GM23338 (cell line): ENCODE measurements at regions not wholly inside any gene's neighbourhood (a gene's known extent, or its start where the extent isn't known, plus 50 kb on each side); places are given as distances from the start of the nearest gene placed in this dataset.

Experiments
- ATAC-seq: fragments of 200-7000 bp; cut with Tn5 transposase; 3 replicates; pipeline ENCODE4 v1.9.1; 2020
- DNase-seq: peaks from one replicate; pipeline ENCODE4 v3.0.0-alpha.2; 2015; ENCODE audit warnings: low spot score
- H2AFZ ChIP-seq: fragments of 200-600 bp; sonication (generic); 2 replicates; pipeline ENCODE4 v1.8.0; 2016; ENCODE audit warnings: antibody characterized with exemption, mild to moderate bottlenecking, moderate library complexity
- H3F3A ChIP-seq: fragments of 200-600 bp; sonication (generic); replicated peaks from 2 replicates; pipeline ENCODE4 v1.8.0; 2017; ENCODE audit warnings: antibody characterized with exemption, mixed run types, low read depth
- H3K27ac ChIP-seq: fragments of 200-600 bp; sonication (generic); 2 replicates; pipeline ENCODE4 v1.6.1; 2016; ENCODE audit warnings: low read depth
- H3K27me3 ChIP-seq: fragments of 200-600 bp; sonication (generic); 2 replicates; pipeline ENCODE4 v1.8.0; 2016; ENCODE audit warnings: mild to moderate bottlenecking, mixed run types, moderate library complexity; ENCODE audit not compliant: insufficient read depth
- H3K36me3 ChIP-seq: fragments of 200-600 bp; sonication (generic); 2 replicates; pipeline ENCODE4 v1.8.0; 2016; ENCODE audit warnings: mild to moderate bottlenecking; ENCODE audit not compliant: insufficient read depth
- H3K4me1 ChIP-seq: fragments of 200-600 bp; sonication (generic); 2 replicates; pipeline ENCODE4 v1.8.0; 2016; ENCODE audit warnings: mild to moderate bottlenecking, moderate library complexity; ENCODE audit not compliant: insufficient read depth
- H3K4me2 ChIP-seq: fragments of 200-600 bp; sonication (generic); 2 replicates; pipeline ENCODE4 v1.7.1; 2017; ENCODE audit warnings: mixed run types
- H3K4me3 ChIP-seq: fragments of 200-600 bp; sonication (generic); 2 replicates; pipeline ENCODE4 v1.6.1; 2016; ENCODE audit warnings: mixed run types
- H3K79me2 ChIP-seq: fragments of 200-600 bp; sonication (generic); replicated peaks from 2 replicates; pipeline ENCODE4 v1.8.0; 2017; ENCODE audit warnings: mild to moderate bottlenecking; ENCODE audit not compliant: insufficient read depth
- H3K9me2 ChIP-seq: fragments of 200-600 bp; sonication (generic); 2 replicates; pipeline ENCODE4 v1.8.0; 2017; ENCODE audit not compliant: insufficient read depth
- H4K20me1 ChIP-seq: fragments of 200-600 bp; sonication (generic); replicated peaks from 2 replicates; pipeline ENCODE4 v1.8.0; 2017; ENCODE audit warnings: mild to moderate bottlenecking; ENCODE audit not compliant: insufficient read depth
- H3K27ac Mint-ChIP-seq: 2 replicates; pipeline ENCODE4 v1.8.0; 2020; ENCODE audit warnings: inconsistent platforms, mild to moderate bottlenecking, moderate library complexity, mixed read lengths
- H3K27me3 Mint-ChIP-seq: 3 replicates; pipeline ENCODE4 v1.8.0; 2022; ENCODE audit warnings: low read depth, mild to moderate bottlenecking, moderate library complexity, mixed read lengths, inconsistent platforms; ENCODE audit not compliant: insufficient read depth, poor library complexity
- H3K36me3 Mint-ChIP-seq: 3 replicates; pipeline ENCODE4 v1.8.0; 2021; ENCODE audit warnings: low read depth, mild to moderate bottlenecking, inconsistent platforms, moderate library complexity, mixed read lengths
- H3K4me1 Mint-ChIP-seq: 3 replicates; pipeline ENCODE4 v1.8.0; 2020; ENCODE audit warnings: mild to moderate bottlenecking, inconsistent platforms, mixed read lengths
- H3K4me3 Mint-ChIP-seq: 3 replicates; pipeline ENCODE4 v1.8.0; 2021; ENCODE audit warnings: moderate library complexity, mild to moderate bottlenecking, inconsistent platforms, mixed read lengths
- H3K9me3 Mint-ChIP-seq: 3 replicates; pipeline ENCODE4 v1.8.0; 2020; ENCODE audit warnings: moderate library complexity, mild to moderate bottlenecking, inconsistent platforms, mixed read lengths
- CREB1 ChIP-seq: fragments of 250-450 bp; sonication (Bioruptor Pico); IDR thresholded peaks from 2 replicates; pipeline ENCODE4 v1.5.0; 2020; ENCODE audit warnings: low read depth, mild to moderate bottlenecking, moderate library complexity
- CTCF ChIP-seq, 2 experiments: fragments of 200-600 bp in 1 of 2; sonication (generic) in 1 of 2; conservative IDR thresholded peaks; 2 replicates each; pipeline versions ENCODE4 v1.5.1 to v1.6.1; 2016 to 2017; ENCODE audit warnings: antibody characterized with exemption in 2 of 2, low read depth in 2 of 2, mild to moderate bottlenecking in 2 of 2, moderate library complexity in 1 of 2
- ETS1 ChIP-seq: IDR thresholded peaks from 2 replicates; pipeline ENCODE4 v1.6.1; 2016; ENCODE audit warnings: antibody characterized with exemption
- EZH2 ChIP-seq: fragments of 200-600 bp; sonication (generic); IDR thresholded peaks from one replicate; pipeline ENCODE4 v1.8.0; 2017; ENCODE audit warnings: antibody characterized with exemption, mild to moderate bottlenecking, low read depth; ENCODE audit not compliant: unreplicated experiment
- EZH2phosphoT487 ChIP-seq: fragments of 200-600 bp; sonication (generic); IDR thresholded peaks from one replicate; pipeline ENCODE4 v1.8.1; 2018; ENCODE audit warnings: antibody characterized with exemption; ENCODE audit not compliant: unreplicated experiment
- JUNB ChIP-seq: IDR thresholded peaks from one replicate; pipeline ENCODE4 v1.6.1; 2016; ENCODE audit warnings: antibody characterized with exemption; ENCODE audit not compliant: unreplicated experiment
- NANOG ChIP-seq: IDR thresholded peaks from 2 replicates; pipeline ENCODE4 v1.6.1; 2016; ENCODE audit warnings: antibody characterized with exemption, borderline replicate concordance
- POLR2AphosphoS5 ChIP-seq: IDR thresholded peaks from 2 replicates; pipeline ENCODE4 v1.6.1; 2016; ENCODE audit warnings: antibody characterized with exemption, low read depth
- REST ChIP-seq: IDR thresholded peaks from one replicate; pipeline ENCODE4 v1.6.1; 2018; ENCODE audit warnings: antibody characterized with exemption; ENCODE audit not compliant: unreplicated experiment
- STAT1 ChIP-seq: IDR thresholded peaks from one replicate; pipeline ENCODE4 v1.6.1; 2016; ENCODE audit warnings: antibody characterized with exemption; ENCODE audit not compliant: unreplicated experiment
- ZNF114 ChIP-seq: fragments of 250-450 bp; sonication (Bioruptor Pico); IDR thresholded peaks from 2 replicates; pipeline ENCODE4 v1.5.0; 2020; ENCODE audit warnings: mild to moderate bottlenecking, moderate library complexity
- ZNF331 ChIP-seq: fragments of 250-450 bp; sonication (Bioruptor Pico); IDR thresholded peaks from 2 replicates; pipeline ENCODE4 v1.5.0; 2020; ENCODE audit warnings: low read depth, mild to moderate bottlenecking, moderate library complexity

GRCh38 chr15:99917252-99917651 lies 184.0 kb upstream of the LYSMD4 start:
- no peaks in the 10 kb centered on the region for H3K27me3 ChIP-seq
- H3K4me3 Mint-ChIP-seq, result no peak overlapping the region
- H3K79me2 ChIP-seq, result no peaks in the 10 kb centered on the region
- H2AFZ ChIP-seq, result no peak overlapping the region
- H3K27ac Mint-ChIP-seq, result no peak overlapping the region
- H3K9me2 ChIP-seq, result no peaks in the 10 kb centered on the region
- H3K4me1 ChIP-seq, result no peaks in the 10 kb centered on the region
- no peak for TF ChIP-seq CTCF (conservative IDR thresholded peaks at IDR 0.05; ENCODE audit: low read depth in 2 of 2)
- no peak for TF ChIP-seq ETS1
- no peak for TF ChIP-seq POLR2AphosphoS5
- TF ChIP-seq REST, result no peak
- no peak for TF ChIP-seq EZH2
- TF ChIP-seq ZNF114 (CRISPR knock-in tag), result no peak
- no peak for TF ChIP-seq EZH2phosphoT487
- TF ChIP-seq ZNF331, result no peak
- TF ChIP-seq CREB1 (CRISPR knock-in tag), result no peak
- TF ChIP-seq JUNB, result no peak
- no peak for TF ChIP-seq NANOG
- no peak for TF ChIP-seq STAT1
- no peaks in the 10 kb centered on the region for H4K20me1 ChIP-seq
- H3K27ac ChIP-seq, result no peak overlapping the region
- H3K36me3 ChIP-seq, result no peaks in the 10 kb centered on the region
- H3K4me2 ChIP-seq, result no peak overlapping the region
- no peak for ATAC-seq
- no peaks in the 10 kb centered on the region for H3K36me3 Mint-ChIP-seq
- H3K4me1 Mint-ChIP-seq, result no peaks in the 10 kb centered on the region
- H3K4me3 ChIP-seq, result no peak overlapping the region
- H3F3A ChIP-seq, result no peaks in the 10 kb centered on the region
- no peaks in the 10 kb centered on the region for H3K27me3 Mint-ChIP-seq
- DNase-seq, result no peak
- H3K9me3 Mint-ChIP-seq, result no peaks in the 10 kb centered on the region; the same call in 2 of the 3 replicates
